Activated naive CD4-positive, alpha-beta T cell treated with anti-CD3 and anti-CD28 coated beads, Interleukin-2, amount 50 U/mL, for 72 hours (primary cell): ENCODE measurements at regions not wholly inside any gene's neighbourhood (a gene's known extent, or its start where the extent isn't known, plus 50 kb on each side); places are given as distances from the start of the nearest gene placed in this dataset.

Source experiments
- ATAC-seq, 2 donors: fragments of 150-1000 bp; cut with Tn5 transposase; 2 replicates each; pipeline ENCODE4 v1.10.0; 2021; ENCODE audit warnings: mild to moderate bottlenecking in 2 of 2, moderate library complexity in 2 of 2
- DNase-seq, 2 donors: peaks; one replicate each; pipeline ENCODE4 v3.0.0; 2021 to 2022; ENCODE audit warnings: low spot score in 2 of 2
- H3K27ac Mint-ChIP-seq, 2 donors: one replicate each; pipeline ENCODE4 v1.8.0; 2022; ENCODE audit warnings: mild to moderate bottlenecking in 2 of 2, mixed read lengths in 2 of 2
- H3K36me3 Mint-ChIP-seq, 2 donors: one replicate each; pipeline ENCODE4 v1.8.0; 2022; ENCODE audit warnings: mixed read lengths in 2 of 2
- H3K9me3 Mint-ChIP-seq, 2 donors: one replicate each; pipeline ENCODE4 v1.8.0; 2022; ENCODE audit warnings: mixed read lengths in 2 of 2

DNA sequence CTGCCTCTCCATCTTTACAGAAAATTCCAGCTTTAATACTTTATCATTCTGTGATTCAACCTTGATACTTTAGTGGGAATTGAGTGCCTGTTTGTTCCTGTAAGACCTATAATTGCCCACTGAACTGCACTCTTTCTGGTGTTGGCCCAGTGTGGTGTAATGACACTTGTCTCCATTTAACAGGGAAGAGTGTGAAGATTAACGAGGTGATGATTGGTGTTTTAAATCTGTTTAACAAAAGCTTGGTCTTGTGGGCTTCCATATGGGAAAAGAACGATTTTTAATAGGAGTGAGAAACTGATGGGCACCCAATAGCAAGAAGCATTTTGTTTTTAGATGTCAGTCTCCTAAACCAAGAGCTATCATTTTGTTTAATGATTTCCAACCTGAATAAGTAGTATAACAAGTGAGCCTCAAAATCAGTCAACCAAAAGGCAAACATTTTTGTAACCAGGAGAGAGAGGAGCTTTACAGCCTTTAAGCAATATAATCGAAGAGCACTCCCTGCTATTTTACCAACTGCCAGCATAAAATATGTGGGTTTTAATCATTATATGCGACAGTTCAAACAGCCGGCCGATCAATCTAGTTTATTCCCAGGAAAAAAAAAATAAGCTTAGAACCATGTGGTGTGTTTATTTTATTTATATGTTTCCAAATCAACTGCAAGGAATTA lies 50.2 kb downstream of the SUPT20HL1 start:
- H3K9me3 Mint-ChIP-seq: no peaks in the 10 kb centered on the region
- ATAC-seq (no peak), DNase-seq (no peak)
- no peak overlapping the region for H3K27ac Mint-ChIP-seq
- no peaks in the 10 kb centered on the region for H3K36me3 Mint-ChIP-seq

DNA sequence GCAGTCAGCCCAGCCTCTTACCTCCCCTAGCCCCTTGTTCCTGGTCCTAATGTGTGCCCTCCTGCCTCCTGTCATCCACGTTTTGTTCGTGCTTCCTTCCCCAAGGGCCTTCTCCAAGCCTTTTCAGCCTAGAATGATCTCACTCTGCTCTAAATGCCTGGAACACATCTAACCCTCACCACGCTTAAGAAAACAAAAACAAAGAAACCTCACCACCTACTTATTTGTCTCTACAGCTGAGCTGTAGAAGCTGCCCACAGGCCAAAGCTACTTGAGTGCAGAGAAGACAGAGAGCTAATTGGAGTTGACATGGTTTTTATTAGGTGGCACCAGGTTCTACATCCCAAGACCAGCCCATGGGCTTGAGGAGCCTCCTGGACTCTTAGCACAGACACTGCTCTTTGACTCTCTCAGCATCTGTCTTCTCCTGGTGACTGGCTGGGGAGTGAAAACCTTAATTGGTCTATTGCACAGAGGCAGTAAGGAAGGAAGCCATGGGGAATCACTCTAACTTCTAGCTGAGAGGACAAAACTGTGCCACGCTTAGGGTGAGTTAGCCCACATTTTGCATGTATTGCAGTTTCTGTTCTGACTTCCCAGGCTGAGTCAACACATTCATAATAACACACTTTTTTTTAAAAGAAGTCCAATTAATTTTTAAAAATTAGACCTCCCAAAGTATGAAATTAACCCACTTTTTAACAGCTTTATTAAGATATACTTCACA lies 52.3 kb upstream of the PDK3 start:
- DNase-seq: no peak
- ATAC-seq: no peak
- H3K27ac Mint-ChIP-seq: peak overlapping the region in 1 of 2 donors; percentile 54
- no peaks in the 10 kb centered on the region for H3K9me3 Mint-ChIP-seq
- H3K36me3 Mint-ChIP-seq: no peaks in the 10 kb centered on the region
